AG04450 (cell line): ENCODE measurements at regions not wholly inside any gene's neighbourhood (a gene's known extent, or its start where the extent isn't known, plus 50 kb on each side); places are given as distances from the start of the nearest gene placed in this dataset.

Experiments used
- CTCF ChIA-PET: fragments of 300-600, 350-600 bp; formaldehyde crosslinking; extraction: SDS; loops from one replicate; lab custom pipeline; 2022; ENCODE audit warnings: antibody characterized with exemption, inconsistent platforms; lab: Charles Lee
- POLR2A ChIA-PET: fragments of 350-600 bp; formaldehyde crosslinking; extraction: SDS; loops from one replicate; lab custom pipeline; 2021; ENCODE audit warnings: antibody characterized with exemption, inconsistent platforms; lab: Yijun Ruan, JAX
- DNase-seq: peaks from one replicate; pipeline ENCODE4 v3.0.0-alpha.2; 2011; ENCODE audit warnings: low read depth, low spot score
- H3K27ac ChIP-seq: one replicate; pipeline ENCODE4 v1.5.1; 2012; ENCODE audit warnings: low read depth, low read length, control low read depth
- H3K27me3 ChIP-seq: one replicate; pipeline ENCODE4 v1.6.0; 2012; ENCODE audit warnings: low read length; ENCODE audit not compliant: control insufficient read depth, insufficient read depth
- H3K4me3 ChIP-seq: 2 replicates; pipeline ENCODE4 v1.5.1; 2011; ENCODE audit warnings: mild to moderate bottlenecking, low read depth, low read length, control low read depth
- H3K9me3 ChIP-seq: 2 replicates; pipeline ENCODE4 v1.5.1; 2012; ENCODE audit warnings: low read length; ENCODE audit not compliant: control insufficient read depth, insufficient read depth
- CTCF ChIP-seq: IDR thresholded peaks from 2 replicates; pipeline ENCODE4 v1.5.1; 2011; ENCODE audit warnings: low read depth, low read length, control low read depth, inconsistent platforms

DNA sequence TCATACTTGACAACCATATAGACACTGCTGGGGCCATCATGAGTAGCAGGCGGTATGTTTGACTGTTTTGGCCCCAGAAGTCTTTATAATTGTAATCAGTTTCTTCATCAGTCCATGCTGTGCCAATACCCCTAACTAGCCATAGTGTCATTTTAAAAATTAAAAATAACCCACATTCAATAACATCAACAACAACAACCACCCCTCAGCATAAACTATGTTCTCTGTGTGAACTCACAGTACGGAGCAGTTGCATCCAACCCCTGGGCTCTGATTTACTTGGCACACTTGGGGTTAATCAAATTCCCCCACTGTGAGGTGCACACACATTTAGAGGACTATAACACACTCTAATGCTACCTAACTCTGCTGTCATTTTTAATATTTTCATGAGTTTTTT lies 553.7 kb downstream of the USP25 start:
- no peak for DNase-seq
- no peak overlapping the region for H3K27ac ChIP-seq
- H3K27me3 ChIP-seq = no peaks in the 10 kb centered on the region
- no peak overlapping the region for H3K4me3 ChIP-seq
- no peaks in the 10 kb centered on the region for H3K9me3 ChIP-seq
- ChIA-PET CTCF (no interaction called here), POLR2A (no interaction called here)
- TF ChIP-seq CTCF = no peak

- no peak overlapping the region for H3K27ac ChIP-seq
- no peak overlapping the region for H3K4me3 ChIP-seq
- POLR2A ChIA-PET = interaction anchor here (0.8 kb wide), 1 partner anchor 92 kb away, joined by 3 read pairs; no protein-coding TSS in a partner anchor
- H3K9me3 ChIP-seq = no peaks in the 10 kb centered on the region
- H3K27me3 ChIP-seq = no peaks in the 10 kb centered on the region
- TF ChIP-seq CTCF = no peak
- CTCF ChIA-PET = interaction anchor here (0.5 to 1.3 kb wide), 3 partner anchors 41 to 92 kb away, joined by 3 to 4 read pairs (median 3); no protein-coding TSS in a partner anchor
- no peak for DNase-seq
These were observed 555.9 kb downstream of the USP25 start for GRCh38 chr21:16285605-16286126.

DNA sequence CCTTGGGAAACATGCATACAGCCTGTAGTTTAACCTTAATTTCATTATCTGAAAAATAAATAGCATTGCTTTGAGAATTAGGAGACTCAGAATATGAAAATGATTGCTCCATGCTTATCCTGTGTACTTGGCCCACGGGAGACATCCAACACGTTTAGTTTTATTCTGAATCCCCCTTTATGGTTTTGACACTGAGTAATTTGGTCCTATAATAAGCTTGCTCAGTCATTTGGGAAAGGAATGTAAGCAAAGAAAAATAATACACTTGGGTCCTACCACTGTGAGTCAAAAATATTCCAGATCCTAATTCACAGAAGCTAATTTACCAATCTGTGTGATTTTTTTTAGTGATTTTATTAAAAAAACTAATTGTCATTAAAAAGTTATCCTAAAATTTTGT lies 557.3 kb downstream of the USP25 start:
- DNase-seq = no peak
- CTCF ChIA-PET = no interaction called here

GRCh38 chr21:16291296-16291695 lies 561.5 kb downstream of the USP25 start:
- TF ChIP-seq CTCF = no peak
- no peak overlapping the region for H3K27ac ChIP-seq
- H3K9me3 ChIP-seq = no peaks in the 10 kb centered on the region
- H3K27me3 ChIP-seq = no peaks in the 10 kb centered on the region
- CTCF ChIA-PET = no interaction called here
- POLR2A ChIA-PET = no interaction called here
- H3K4me3 ChIP-seq = no peak overlapping the region
- no peak for DNase-seq

More for the DNA sequence above, 557.3 kb downstream of the USP25 start:
- no peaks in the 10 kb centered on the region for H3K9me3 ChIP-seq
- H3K27me3 ChIP-seq = no peaks in the 10 kb centered on the region
- no peak overlapping the region for H3K4me3 ChIP-seq
- TF ChIP-seq CTCF = no peak
- POLR2A ChIA-PET = no interaction called here
- H3K27ac ChIP-seq = no peak overlapping the region

GRCh38 chr21:16294128-16294527 lies 564.3 kb downstream of the USP25 start:
- POLR2A ChIA-PET = no interaction called here
- no peak for TF ChIP-seq CTCF
- no peak for DNase-seq
- Histone ChIP-seq H3K4me3 (no peak overlapping the region), H3K27me3 (no peaks in the 10 kb centered on the region), H3K27ac (no peak overlapping the region), H3K9me3 (no peaks in the 10 kb centered on the region)
- CTCF ChIA-PET = no interaction called here
